Femur (tissue), 1 donor: ENCODE measurements at regions not wholly inside any gene's neighbourhood (a gene's known extent, or its start where the extent isn't known, plus 50 kb on each side); places are given as distances from the start of the nearest gene placed in this dataset.
"Not testable (repeated sequence)": the region's sequence is repeated elsewhere in the genome, so short reads cannot be mapped to it uniquely, and the experiment has no call there.

ENCODE experiments used
- DNase-seq: peaks from one replicate; pipeline ENCODE4 v3.0.0-alpha.2; 2017

DNA sequence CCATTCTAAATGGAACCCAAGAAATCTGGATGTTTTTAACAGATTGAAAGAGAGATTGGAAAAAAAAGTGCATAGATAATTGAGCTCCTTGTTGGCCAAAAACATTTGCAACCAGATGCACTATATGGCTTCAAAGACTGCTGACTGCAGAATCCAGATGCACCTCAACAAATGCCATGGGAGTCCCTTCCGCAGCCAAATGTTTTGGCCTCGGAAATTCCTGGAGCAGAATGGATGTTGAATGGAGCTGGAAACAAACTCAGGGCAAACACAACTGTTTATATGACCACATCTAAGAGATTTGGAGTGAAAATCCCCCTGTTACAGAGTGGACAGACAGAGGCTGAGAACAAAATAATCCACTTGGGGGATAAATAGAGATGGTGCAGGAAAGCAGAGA is 285.0 kb upstream of the NFIA start:
- peak; percentile 79 for DNase-seq

DNA sequence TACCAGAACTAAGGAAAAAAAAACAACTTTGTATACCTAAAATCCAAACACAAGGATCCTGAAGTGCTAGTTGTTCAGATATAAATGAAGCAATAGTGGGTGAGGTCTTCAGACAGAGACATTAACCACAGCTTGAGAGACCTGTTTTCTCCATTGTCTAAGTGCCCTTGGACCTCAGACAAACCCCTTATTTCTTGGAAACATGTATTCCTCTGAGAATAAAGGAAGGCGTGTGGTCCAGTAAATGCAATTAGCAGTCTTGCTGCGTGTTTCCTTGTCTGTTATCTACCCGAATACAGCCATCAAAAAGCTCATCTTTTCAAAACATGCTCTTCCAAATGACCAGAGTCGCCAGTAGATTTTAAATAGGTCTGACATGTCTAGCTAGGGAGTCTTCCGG is 291.1 kb upstream of the NFIA start:
- DNase-seq, result no peak

DNA sequence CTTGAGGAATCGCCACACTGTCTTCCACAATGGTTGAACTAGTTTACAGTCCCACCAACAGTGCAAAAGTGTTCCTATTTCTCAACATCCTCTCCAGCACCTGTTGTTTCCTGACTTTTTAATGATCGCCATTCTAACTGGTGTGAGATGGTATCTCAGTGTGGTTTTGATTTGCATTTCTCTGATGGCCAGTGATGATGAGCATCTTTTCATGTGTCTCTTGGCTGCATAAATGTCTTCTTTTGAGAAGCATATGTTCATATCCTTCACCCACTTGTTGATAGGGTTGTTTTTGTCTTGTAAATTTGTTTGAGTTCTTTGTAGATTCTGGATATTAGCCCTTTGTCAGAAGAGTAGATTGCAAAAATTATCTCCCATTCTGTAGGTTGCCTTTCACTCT is 309.3 kb upstream of the NFIA start:
- DNase-seq, result not testable (repeated sequence)

DNA sequence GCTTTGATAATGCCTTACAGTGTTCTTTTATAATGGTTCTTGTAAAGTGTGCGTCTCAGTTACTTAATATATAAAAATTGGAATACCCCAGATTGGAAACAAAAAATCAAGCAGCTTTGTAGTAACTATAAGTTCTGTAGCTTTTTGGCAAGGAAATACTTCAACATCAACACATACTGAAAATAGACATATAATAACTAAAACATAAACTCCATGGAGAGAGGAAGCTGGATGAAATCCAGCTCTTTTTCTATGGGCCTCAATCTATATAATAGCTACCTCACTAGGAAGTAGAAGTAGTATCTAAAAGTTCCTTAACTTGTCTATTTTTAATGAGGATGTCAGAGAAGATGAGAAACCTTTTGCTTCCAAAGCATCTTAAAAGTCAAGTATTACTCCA is 313.3 kb upstream of the NFIA start:
- no peak for DNase-seq

DNA sequence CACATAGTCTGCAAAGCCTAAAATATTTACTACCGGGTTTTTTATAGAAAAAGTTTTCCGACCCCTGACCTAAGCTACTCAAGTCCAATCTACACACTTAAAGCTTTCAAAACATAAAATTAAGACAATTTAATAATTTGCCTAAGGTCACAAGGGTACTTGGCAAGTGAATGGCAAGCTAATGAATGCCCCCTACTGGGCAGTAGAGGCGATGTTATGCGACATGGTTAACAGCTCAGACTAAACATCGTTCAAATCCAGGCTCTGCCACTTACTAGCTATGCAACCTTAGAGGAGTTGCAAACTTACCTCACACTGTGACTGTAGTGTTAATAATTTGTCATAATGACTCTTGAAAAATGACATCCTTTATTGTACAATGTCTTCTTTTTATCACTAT is 317.2 kb upstream of the NFIA start:
- DNase-seq, result no peak

DNA sequence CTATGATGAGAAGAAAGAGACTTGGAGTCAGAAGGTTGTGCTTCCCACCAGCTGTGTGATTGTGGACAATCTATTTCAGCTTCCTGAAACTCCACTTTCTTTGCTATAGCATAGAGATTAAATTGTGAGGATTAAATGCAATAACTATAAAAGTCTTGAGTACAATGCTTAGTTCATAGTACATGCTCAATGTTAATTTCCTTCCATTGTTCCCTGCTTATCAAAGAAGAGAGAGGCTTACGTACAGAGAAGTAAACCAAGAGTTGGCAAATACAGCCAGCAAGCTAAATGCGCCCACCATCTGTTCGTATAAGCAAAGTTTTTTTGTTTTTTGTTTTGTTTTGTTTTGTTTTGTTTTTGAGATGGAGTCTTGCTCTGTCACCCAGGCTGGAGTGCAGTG is 317.9 kb upstream of the NFIA start:
- no peak for DNase-seq

DNA sequence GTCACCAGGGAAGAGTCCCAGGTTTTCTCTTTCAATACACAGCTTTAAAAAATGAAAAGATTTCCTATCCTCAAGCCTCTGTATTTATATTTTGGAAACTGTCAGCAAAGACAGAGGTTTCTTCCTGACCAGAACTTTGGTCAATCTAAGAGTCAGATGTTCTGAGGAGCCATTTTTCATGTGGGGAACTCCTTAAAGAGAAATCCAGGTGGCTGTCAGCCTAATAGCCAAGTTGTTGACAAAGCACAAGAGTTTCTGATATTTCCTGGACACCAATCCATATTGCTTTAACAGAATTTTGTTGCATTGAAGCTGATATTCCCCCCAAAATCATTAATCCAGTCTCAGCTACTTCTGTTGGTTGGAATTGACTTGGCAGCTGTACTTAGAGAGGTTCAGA is 318.6 kb upstream of the NFIA start:
- DNase-seq, result peak; percentile 65

DNA sequence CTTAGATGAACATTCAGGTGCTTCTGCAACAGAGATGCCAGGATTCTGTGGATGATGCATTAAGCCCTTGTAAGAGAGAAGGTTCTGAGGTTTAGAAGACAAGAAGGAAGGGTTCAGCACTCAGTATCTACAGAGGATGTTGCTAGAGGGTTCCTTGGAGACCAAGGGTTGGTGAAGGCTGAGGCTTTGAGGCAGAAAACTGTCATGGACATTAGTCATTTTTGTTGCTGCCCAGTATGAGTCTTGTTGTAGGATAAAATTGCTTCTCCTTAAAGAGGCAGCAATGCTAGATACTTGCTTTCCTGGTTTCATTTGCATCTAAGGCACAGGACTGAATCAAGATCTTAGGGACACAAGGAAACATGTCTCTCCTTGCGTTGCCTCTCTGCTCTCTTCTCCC is 319.4 kb upstream of the NFIA start:
- DNase-seq, result no peak

DNA sequence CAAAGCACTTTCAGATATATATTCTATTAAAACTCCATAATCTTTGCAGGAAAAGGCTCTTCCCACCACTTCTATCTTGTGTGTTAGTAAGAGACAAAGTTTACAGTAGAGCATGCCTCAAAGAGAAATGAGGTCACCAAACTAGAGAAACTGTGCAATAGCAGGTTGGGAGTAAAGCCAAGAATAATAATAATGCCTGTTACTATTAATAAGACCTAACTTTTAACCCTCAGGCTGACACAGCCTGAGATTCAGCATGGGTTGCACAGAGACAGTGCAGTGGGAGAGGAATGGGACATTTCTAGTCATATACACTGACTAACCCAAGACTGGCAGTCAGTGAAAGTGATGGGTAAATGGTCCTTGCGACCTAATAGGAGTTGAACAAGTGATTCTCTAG is 320.2 kb upstream of the NFIA start:
- DNase-seq, result no peak

DNA sequence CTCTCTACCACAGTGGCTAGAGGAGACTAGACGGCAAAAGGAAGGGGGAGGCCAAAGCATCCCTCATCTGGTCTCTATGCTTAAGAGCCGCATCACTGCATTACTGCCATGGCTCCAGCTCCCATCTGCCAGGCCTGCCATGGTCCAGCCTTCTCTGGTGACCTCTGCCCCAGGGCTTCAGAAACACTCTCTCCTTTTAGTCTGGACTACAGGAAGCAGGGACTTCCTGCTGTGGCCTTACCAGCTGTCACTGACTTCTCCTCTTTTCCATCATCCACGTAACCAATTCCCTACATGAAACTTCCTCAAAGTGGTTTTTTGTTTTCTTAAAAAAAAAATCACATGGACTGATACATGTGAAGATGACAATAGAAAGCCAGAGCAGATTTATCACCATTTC is 323.1 kb upstream of the NFIA start:
- no peak for DNase-seq

DNA sequence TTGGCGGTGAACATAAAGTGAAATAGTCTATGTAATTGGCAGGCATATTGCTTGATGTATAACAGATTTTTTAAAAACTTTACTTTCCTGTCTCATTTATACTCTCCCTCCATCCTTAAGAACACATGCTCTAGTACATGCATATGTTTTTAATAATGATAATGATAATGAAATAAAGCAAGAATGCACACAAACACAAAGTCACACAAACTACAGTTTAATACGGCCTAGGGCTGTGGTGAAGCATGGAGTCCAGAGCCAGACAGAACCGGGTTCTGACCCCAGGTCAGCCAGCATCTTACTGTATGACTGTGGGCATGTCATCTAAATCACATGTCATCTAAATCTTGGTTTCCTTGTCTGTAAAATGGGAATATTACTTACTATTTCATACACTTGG is 324.9 kb upstream of the NFIA start:
- no peak for DNase-seq

DNA sequence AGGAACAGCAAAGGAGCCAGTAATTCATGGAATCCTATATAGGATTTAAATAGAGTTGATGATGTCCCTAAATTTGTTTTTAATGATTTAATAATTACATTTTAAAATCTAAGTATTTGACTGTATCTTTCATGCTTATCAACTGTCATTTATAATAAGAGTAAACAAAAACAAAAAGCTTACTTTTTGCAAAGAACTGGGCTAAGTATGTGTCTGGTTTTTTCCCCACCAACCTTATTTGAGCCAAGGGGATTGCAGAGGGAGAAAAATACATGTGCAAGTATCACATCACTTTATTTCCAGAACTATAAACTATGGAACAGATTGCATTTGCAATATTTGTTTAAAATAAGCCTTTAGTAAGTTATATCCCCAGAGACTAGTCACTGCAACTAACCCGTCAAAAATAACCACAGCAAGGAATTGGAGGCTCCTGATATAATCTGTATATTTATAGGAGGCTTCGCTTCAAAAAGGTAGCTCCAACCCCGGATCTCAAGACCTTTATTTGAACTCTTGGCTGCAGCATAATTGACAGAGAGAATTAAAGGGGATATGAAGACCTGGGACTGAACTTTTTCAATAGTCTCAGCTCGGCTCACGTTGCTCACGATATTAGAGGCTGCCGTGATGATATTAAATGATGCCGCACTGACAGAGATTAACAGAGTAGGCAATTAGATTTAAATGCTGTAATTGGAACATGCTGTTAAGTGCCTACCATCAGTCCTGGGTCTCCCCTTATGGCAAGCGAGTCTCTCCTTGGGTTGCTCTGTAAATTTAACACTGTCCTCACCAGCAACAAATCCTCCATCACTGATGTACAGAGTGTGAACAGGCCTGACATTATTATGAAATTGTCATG is 329.1 kb upstream of the NFIA start:
- DNase-seq, result no peak

DNA sequence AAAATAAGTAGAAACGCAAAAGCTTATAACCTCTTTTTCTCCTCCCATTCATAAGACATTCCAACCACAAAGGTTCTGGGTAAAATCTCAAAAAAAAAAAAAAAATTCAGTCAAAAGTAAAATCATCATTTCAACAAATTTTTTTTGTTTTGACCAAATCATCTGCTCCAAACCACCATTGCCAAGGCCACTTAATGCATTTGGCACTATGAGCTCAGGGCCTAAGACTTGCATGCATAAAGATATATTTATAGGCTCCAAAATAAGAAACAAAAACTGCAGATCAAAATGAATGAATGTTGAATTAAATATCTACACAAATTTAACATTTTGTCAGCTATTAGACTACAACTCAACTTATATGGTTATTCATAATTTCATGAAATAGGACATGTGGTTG is 331.1 kb upstream of the NFIA start:
- no peak for DNase-seq

DNA sequence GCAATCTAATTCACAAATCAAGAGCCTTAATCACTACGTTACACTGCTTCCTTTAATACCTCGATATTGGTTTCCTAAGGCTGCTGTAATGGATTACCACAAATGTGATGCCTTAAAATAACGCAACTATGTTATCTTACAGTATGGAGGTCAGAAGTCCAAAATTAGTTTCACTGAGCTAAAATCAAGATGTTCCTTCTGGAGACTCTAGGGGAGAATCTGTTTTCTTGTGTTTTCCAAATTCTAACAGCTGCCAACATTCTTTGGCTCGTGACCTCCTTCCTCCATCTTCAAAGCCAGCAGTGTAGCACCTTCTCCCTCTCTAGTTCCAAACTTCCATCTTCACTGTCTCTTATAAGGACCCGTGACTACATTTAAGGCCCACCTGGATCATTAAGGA is 335.0 kb upstream of the NFIA start:
- no peak for DNase-seq

DNA sequence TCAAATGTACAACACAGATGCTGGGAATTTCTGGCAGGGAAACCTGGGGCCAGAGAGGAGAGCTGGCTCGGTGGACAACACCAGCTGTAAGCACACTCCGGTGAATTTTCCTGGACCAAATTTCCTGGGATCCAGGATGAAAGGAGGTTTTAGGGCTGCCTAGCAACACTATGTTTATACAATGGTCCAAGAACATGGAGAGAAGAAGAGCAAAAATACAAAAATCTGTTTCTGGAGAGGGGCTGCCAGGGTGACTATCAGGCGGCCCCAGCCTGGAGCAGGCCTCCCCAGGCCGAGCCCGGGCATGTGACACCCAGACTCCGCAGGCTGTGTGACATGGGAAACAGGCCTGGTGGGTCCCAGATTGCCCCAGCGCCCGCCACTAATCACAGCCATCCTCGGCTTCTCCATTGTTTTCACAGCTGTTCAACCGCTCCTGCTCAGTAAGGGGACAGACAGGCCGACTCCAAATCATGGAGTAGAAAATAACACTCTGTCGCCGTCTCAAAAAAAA is 336.0 kb upstream of the NFIA start:
- DNase-seq, result peak; percentile 90

DNA sequence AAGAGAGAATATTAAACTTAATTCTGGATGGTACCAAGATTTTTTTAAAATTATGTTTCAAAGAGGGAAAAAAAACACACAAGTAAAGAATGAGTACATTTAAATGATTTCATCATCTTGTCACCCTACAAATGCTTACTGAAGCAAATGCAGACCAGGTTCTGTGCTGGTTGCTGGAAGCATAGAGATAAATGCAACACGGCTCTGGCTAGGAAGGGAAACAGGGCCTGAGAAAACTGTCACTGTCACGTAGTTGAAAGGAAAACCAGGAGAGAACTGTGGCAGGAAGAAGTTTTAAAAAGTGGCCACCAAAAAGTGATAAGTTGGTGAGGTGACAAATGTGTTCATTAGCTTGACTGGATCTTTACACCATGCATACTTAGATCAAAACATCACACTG is 336.9 kb upstream of the NFIA start:
- DNase-seq, result no peak

DNA sequence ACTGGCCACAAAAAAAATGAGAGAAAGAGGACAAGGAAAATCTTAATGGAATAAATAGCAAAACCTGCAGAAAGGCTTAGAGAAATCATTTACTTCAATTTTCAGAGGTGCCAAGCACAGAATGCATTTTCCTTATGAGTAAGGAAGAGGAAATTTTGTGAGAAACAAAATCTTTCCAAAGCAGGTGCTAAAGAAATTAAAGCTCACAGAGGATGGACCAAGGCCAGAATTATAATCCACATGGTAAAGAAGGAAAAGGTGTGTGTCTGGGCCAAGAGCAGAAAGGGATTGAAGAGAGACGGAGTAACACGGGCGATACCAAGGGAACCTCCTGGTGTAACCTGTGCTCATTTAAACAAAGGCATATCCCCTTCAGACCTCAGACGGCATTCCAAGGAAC is 340.0 kb upstream of the NFIA start:
- DNase-seq, result no peak

DNA sequence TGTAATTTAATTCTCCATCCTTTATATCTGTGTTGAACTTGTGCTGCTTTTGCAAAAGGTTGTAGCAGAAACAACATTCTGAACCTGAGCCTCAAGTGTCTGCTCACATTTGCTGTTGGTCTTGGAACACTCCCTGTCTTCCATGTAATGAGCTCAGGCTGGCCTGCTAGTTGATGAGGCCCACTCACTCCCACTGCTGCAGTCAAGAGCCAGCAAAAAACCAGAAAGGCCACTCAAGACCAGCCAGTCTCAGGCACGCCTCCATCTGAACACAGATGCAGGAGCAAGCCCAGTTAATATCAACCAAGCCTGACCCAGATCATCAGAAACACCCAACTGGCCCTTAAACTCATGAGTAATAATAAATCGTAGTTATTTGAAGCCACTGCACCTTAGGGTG is 342.2 kb upstream of the NFIA start:
- no peak for DNase-seq

DNA sequence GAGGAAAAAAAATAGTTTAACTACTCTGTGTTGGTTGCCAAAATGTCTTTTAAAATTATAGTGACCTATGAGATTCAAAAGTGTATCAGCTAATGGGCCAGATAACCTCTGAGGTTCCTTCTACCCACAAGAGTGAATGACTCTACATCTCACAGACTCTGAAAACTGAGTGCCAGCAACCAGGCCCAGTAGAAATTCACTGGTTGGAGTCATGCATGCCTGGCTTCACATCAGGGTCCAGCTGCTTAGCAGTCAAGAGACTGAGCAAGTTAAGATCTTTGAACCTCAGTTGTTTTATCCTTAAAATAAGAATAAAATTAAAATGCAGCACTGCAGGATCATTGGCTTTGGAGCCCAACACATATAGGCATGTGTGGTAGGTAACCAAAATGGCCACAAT is 342.6 kb upstream of the NFIA start:
- no peak for DNase-seq

DNA sequence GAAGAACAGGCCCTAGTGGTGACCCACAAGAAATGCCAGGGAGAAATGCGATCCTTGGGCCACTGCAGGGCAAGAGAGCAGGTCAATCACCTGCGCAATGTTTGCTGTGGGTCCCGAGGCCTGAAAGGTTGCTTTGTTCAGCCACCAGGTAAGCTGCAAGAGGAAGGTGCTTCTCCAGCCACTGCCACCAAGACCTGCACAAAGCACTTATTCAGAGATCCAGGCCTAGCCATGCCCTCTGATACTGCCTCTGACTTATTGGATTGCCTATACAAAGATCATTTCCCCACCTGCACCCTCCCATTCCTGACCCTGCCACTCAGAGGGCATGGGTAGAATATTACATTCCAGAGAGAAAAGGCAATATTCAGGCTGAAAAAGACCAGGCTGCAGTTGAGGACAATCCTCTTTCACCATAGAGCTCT is 349.4 kb upstream of the NFIA start:
- DNase-seq, result no peak

DNA sequence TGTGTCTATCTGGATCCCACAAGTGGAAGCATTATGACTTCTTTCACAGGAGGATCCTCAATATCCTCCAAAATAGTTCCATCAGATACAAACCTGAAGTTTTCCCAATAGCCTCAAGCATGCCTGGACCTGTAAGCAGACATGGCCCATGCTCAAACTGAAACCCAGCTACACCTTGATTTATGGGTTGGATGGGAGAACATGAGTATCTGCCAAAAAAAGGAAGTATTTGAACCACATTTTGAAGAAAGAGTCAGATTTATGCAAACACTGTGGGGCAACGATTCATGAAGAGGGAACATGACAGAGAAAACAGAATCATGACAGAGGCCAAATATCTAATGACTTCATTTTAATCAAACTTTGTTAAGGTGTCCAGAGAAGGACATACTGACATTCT is 351.0 kb upstream of the NFIA start:
- no peak for DNase-seq

DNA sequence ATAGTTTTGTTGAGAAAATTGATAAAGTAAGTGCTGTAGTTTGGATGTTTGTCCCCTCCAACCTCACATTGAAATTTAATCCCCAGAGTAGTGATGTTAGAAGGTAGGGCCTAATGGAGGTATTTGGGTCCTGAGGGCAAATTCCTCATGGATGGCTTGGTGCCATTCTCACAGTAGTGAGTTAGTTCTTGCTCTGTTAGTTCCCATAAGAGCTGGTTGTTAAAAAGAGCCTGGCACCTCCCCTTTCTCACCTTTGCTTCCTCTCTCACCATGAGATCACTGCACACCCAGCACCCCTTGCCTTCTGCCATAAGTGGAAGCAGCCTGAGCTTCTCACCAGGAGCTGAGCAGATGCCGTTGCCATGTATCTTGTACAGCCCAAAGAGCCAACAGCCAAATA is 354.8 kb upstream of the NFIA start:
- DNase-seq, result no peak

DNA sequence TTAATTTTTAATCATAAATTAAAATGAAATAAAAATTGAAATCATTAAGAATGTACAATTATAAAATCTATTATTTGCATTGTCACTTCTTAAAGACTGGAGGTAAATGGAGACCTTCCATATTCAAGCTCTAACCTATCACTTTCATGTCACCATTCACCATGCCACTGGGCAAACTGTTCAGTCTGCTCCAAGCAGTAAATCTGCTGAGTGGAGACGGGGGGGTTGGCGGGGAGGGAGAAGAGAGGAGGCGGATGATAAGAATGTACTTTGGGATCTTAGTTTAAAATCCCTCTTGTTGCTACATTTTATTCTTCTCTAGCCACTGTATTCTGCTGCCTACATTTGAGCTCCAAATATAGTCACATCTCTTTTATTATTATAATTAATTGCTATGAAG is 365.9 kb upstream of the NFIA start:
- DNase-seq, result no peak

DNA sequence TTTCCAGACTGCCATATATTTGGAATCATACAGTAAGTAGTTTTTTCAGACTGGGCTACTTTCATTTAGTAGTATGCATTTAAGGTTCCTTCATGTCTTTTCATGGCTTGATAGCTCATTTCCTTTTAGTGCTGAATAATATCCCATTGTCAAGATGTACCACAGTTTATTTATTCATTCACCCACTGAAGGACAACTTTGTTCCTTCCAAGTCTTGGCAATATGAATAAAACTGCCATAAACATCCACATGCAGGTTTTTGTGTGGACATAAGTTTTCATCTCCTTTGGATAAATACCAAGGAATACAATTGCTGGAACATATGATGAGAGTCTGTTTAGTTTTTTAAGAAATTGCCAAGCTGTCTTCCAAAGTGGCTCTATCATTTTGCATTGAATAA is 366.4 kb upstream of the NFIA start:
- DNase-seq, result no peak

DNA sequence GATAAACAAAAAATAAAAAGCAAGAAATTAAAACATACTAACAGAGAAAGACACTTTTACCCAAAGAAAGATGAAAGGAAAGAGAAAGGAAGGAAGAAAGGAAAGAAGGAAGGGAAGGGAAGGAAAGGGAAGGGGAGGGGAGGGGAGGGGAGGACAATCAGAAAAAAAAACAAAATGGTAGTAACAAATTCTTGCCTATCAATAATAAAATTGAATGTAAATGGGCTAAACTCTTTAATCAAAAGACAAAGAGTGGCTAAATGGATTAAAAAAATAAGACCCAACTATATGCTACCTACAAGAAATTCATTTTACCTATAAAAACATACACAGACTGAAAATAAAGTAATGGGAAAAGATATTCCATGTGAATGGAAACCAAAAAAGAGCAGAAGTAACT is 372.9 kb upstream of the NFIA start:
- DNase-seq, result no peak
